H1 (cell line): ENCODE measurements at regions not wholly inside any gene's neighbourhood (a gene's known extent, or its start where the extent isn't known, plus 50 kb on each side); places are given as distances from the start of the nearest gene placed in this dataset.

Experiments used
- EP300 ChIP-seq, 2 experiments: IDR thresholded peaks; 1 replicate in 1 of 2; 2 replicates in 1 of 2; pipeline ENCODE4 v1.6.1; 2011 to 2012; ENCODE audit warnings: low read depth in 2 of 2, low read length in 2 of 2, mild to moderate bottlenecking in 2 of 2, borderline replicate concordance in 1 of 2, inconsistent platforms in 1 of 2, moderate library complexity in 1 of 2
- FOSL1 ChIP-seq: IDR thresholded peaks from 2 replicates; pipeline ENCODE4 v1.6.1; 2011; ENCODE audit warnings: mild to moderate bottlenecking, low read depth, low read length, moderate library complexity; ENCODE audit not compliant: insufficient read depth
- HDAC6 ChIP-seq: IDR thresholded peaks from one replicate; pipeline ENCODE4 v1.7.1; 2012; ENCODE audit warnings: low read depth, mild to moderate bottlenecking, inconsistent platforms, low read length, moderate library complexity
- KDM1A ChIP-seq: fragments of 200-600, 300-600 bp; sonication (generic); IDR thresholded peaks from 2 replicates; pipeline ENCODE4 v1.7.1; 2016; ENCODE audit warnings: mild to moderate bottlenecking, low read length, borderline replicate concordance
- KDM5A ChIP-seq: fragments of 200-600 bp; IDR thresholded peaks from 2 replicates; pipeline ENCODE4 v1.7.1; 2012; ENCODE audit warnings: mild to moderate bottlenecking, low read length, inconsistent platforms, mixed read lengths
- POU5F1 ChIP-seq: IDR thresholded peaks from 2 replicates; pipeline ENCODE4 v1.6.1; 2011; ENCODE audit warnings: low read depth, mild to moderate bottlenecking, low read length, moderate library complexity
- RAD21 ChIP-seq, 2 experiments: IDR thresholded peaks in 1 of 2; conservative IDR thresholded peaks in 1 of 2; 2 replicates each; pipeline ENCODE4 v1.6.1; 2011; ENCODE audit warnings: low read depth in 2 of 2, low read length in 2 of 2, improper control_type of control experiment in 1 of 2, inconsistent platforms in 1 of 2, mild to moderate bottlenecking in 1 of 2, moderate library complexity in 1 of 2
- SAP30 ChIP-seq: fragments of 300-600 bp; sonication (generic); IDR thresholded peaks from 2 replicates; pipeline ENCODE4 v1.7.1; 2012; ENCODE audit warnings: low read length, moderate library complexity, mild to moderate bottlenecking, inconsistent platforms; ENCODE audit not compliant: insufficient read depth, insufficient replicate concordance
- SIRT6 ChIP-seq: IDR thresholded peaks from one replicate; pipeline ENCODE4 v1.7.1; 2012; ENCODE audit warnings: low read length, inconsistent platforms
- SRF ChIP-seq: IDR thresholded peaks from 2 replicates; pipeline ENCODE4 v1.6.1; 2011; ENCODE audit warnings: mild to moderate bottlenecking, low read depth, low read length, moderate library complexity
- TF ChIP-seq, protein P1 (sequence below): fragments of 300-600 bp; sonication (generic); IDR thresholded peaks from 2 replicates; pipeline ENCODE4 v1.7.1; 2012; ENCODE audit warnings: low read length, moderate library complexity, mild to moderate bottlenecking, inconsistent platforms; ENCODE audit not compliant: insufficient replicate concordance

DNA sequence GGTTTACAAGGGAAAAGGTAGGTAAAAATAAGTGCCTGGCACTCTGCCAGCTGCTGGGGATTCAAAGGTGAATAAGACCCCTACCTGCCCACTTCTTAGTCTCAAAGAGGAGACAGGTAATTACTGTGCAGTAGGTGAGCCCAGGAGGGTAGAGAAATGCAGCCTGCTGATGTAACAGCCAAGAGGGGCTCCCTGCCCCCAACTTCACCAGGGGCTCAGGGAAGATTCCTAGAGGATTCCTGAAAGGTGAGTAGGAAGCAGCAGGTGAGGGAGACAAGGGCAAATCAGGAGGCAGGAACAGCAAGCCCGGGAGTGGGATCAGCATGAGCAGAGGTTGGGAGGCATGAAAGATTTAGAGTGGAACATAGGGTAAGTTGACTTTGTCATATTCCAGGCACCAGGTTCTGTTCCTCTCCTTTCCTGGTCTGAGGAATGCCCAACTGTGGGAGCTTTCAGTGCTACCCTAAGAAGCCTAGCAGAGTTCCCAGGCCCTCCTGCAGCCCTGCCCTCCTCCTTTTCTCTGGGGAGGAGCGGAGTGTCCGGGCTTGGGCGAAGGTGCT is 258.1 kb downstream of the LRFN2 start (continued):
- TF ChIP-seq, protein P1, sequence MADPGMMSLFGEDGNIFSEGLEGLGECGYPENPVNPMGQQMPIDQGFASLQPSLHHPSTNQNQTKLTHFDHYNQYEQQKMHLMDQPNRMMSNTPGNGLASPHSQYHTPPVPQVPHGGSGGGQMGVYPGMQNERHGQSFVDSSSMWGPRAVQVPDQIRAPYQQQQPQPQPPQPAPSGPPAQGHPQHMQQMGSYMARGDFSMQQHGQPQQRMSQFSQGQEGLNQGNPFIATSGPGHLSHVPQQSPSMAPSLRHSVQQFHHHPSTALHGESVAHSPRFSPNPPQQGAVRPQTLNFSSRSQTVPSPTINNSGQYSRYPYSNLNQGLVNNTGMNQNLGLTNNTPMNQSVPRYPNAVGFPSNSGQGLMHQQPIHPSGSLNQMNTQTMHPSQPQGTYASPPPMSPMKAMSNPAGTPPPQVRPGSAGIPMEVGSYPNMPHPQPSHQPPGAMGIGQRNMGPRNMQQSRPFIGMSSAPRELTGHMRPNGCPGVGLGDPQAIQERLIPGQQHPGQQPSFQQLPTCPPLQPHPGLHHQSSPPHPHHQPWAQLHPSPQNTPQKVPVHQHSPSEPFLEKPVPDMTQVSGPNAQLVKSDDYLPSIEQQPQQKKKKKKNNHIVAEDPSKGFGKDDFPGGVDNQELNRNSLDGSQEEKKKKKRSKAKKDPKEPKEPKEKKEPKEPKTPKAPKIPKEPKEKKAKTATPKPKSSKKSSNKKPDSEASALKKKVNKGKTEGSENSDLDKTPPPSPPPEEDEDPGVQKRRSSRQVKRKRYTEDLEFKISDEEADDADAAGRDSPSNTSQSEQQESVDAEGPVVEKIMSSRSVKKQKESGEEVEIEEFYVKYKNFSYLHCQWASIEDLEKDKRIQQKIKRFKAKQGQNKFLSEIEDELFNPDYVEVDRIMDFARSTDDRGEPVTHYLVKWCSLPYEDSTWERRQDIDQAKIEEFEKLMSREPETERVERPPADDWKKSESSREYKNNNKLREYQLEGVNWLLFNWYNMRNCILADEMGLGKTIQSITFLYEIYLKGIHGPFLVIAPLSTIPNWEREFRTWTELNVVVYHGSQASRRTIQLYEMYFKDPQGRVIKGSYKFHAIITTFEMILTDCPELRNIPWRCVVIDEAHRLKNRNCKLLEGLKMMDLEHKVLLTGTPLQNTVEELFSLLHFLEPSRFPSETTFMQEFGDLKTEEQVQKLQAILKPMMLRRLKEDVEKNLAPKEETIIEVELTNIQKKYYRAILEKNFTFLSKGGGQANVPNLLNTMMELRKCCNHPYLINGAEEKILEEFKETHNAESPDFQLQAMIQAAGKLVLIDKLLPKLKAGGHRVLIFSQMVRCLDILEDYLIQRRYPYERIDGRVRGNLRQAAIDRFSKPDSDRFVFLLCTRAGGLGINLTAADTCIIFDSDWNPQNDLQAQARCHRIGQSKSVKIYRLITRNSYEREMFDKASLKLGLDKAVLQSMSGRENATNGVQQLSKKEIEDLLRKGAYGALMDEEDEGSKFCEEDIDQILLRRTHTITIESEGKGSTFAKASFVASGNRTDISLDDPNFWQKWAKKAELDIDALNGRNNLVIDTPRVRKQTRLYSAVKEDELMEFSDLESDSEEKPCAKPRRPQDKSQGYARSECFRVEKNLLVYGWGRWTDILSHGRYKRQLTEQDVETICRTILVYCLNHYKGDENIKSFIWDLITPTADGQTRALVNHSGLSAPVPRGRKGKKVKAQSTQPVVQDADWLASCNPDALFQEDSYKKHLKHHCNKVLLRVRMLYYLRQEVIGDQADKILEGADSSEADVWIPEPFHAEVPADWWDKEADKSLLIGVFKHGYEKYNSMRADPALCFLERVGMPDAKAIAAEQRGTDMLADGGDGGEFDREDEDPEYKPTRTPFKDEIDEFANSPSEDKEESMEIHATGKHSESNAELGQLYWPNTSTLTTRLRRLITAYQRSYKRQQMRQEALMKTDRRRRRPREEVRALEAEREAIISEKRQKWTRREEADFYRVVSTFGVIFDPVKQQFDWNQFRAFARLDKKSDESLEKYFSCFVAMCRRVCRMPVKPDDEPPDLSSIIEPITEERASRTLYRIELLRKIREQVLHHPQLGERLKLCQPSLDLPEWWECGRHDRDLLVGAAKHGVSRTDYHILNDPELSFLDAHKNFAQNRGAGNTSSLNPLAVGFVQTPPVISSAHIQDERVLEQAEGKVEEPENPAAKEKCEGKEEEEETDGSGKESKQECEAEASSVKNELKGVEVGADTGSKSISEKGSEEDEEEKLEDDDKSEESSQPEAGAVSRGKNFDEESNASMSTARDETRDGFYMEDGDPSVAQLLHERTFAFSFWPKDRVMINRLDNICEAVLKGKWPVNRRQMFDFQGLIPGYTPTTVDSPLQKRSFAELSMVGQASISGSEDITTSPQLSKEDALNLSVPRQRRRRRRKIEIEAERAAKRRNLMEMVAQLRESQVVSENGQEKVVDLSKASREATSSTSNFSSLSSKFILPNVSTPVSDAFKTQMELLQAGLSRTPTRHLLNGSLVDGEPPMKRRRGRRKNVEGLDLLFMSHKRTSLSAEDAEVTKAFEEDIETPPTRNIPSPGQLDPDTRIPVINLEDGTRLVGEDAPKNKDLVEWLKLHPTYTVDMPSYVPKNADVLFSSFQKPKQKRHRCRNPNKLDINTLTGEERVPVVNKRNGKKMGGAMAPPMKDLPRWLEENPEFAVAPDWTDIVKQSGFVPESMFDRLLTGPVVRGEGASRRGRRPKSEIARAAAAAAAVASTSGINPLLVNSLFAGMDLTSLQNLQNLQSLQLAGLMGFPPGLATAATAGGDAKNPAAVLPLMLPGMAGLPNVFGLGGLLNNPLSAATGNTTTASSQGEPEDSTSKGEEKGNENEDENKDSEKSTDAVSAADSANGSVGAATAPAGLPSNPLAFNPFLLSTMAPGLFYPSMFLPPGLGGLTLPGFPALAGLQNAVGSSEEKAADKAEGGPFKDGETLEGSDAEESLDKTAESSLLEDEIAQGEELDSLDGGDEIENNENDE, result no peak
- TF ChIP-seq HDAC6 (no peak), KDM5A (no peak), EP300 (IDR thresholded peaks at IDR 0.05; ENCODE audit: borderline replicate concordance in 1 of 2, low read depth in 2 of 2, low read length in 2 of 2) (peak; percentile 20 to 43; a peak in 2 of 3 replicates), FOSL1 (no peak), SRF (no peak), RAD21 (IDR thresholded peaks at IDR 0.05 in 1 of 2, conservative IDR thresholded peaks at IDR 0.05 in 1 of 2; ENCODE audit: low read depth in 2 of 2, low read length in 2 of 2) (peak in 1 of 2 experiments; percentile 24; a peak in 1 of 4 replicates), KDM1A (peak; percentile 91; the same call in 1 of the 2 replicates), SIRT6 (no peak), POU5F1 (0 out of 2 replicates have a peak, but pooled peaks have one; percentile 9), SAP30 (no peak)
